ENCODE measurements at regions not wholly inside any gene's neighbourhood (a gene's known extent, or its start where the extent isn't known, plus 50 kb on each side); places are given as distances from the start of the nearest gene placed in this dataset.

GRCh38 chr7:120028636-120029035 lies 244.3 kb upstream of the KCND2 start:
- TF ChIP-seq POLR2A (IDR thresholded peaks at IDR 0.05) (no peak), CTCF (IDR thresholded peaks at IDR 0.05) (no peak)
- ATAC-seq, result no peak
- no peak for DNase-seq
- intact Hi-C loops (cut with DNase I), result no loop called here
- H3K4me1 ChIP-seq, result no peaks in the 10 kb centered on the region
- H3K27me3 ChIP-seq, result no peaks in the 10 kb centered on the region
- H3K9me3 ChIP-seq, result no peaks in the 10 kb centered on the region
- no peak overlapping the region for H3K4me3 ChIP-seq
- H3K36me3 ChIP-seq, result no peaks in the 10 kb centered on the region
- WGBS, 4 donors, result 78 to 82% (median 81%) methylated on average over 4 of the region's 4 CpGs
- no peak overlapping the region for H3K27ac ChIP-seq

GRCh38 chr7:120030876-120031275 lies 242.1 kb upstream of the KCND2 start:
- intact Hi-C loops (cut with DNase I), result no loop called here
- H3K4me1 ChIP-seq, result no peaks in the 10 kb centered on the region
- DNase-seq (no peak), ATAC-seq (no peak)
- H3K4me3 ChIP-seq, result no peak overlapping the region
- 60 to 83% (median 78%) methylated on average over 1 of the region's 1 CpG for WGBS, 4 donors
- no peak for TF ChIP-seq CTCF (IDR thresholded peaks at IDR 0.05)
- TF ChIP-seq POLR2A (IDR thresholded peaks at IDR 0.05), result no peak
- H3K9me3 ChIP-seq, result peaks cover 0 to 5% (median 0%) of the 10 kb centered on the region in 12 donors
- no peaks in the 10 kb centered on the region for H3K36me3 ChIP-seq
- no peaks in the 10 kb centered on the region for H3K27me3 ChIP-seq
- H3K27ac ChIP-seq, result no peak overlapping the region

GRCh38 chr7:120033114-120033513 lies 239.9 kb upstream of the KCND2 start:
- intact Hi-C loops (cut with DNase I), result no loop called here
- Histone ChIP-seq H3K4me3 (no peak overlapping the region), H3K9me3 (peaks cover 0 to 5% (median 0%) of the 10 kb centered on the region in 12 donors), H3K27ac (no peak overlapping the region), H3K36me3 (no peaks in the 10 kb centered on the region), H3K27me3 (no peaks in the 10 kb centered on the region), H3K4me1 (no peaks in the 10 kb centered on the region)
- no peak for ATAC-seq
- DNase-seq, result no peak
- 49 to 61% (median 54%) methylated on average over 2 of the region's 2 CpGs for WGBS, 4 donors
- TF ChIP-seq POLR2A (IDR thresholded peaks at IDR 0.05), result no peak
- TF ChIP-seq CTCF (IDR thresholded peaks at IDR 0.05), result no peak

GRCh38 chr7:120039138-120039537 lies 233.8 kb upstream of the KCND2 start:
- no peak for TF ChIP-seq POLR2A (IDR thresholded peaks at IDR 0.05)
- TF ChIP-seq CTCF (IDR thresholded peaks at IDR 0.05), result no peak
- no peaks in the 10 kb centered on the region for H3K36me3 ChIP-seq
- no peaks in the 10 kb centered on the region for H3K4me1 ChIP-seq
- intact Hi-C loops (cut with DNase I), result no loop called here
- no peak overlapping the region for H3K27ac ChIP-seq
- no peak overlapping the region for H3K4me3 ChIP-seq
- ATAC-seq, result no peak
- DNase-seq, result no peak
- H3K27me3 ChIP-seq, result no peaks in the 10 kb centered on the region
- whole genome bisulfite sequencing, 4 donors, result 80 to 92% (median 83%) methylated on average over 2 of the region's 2 CpGs
- H3K9me3 ChIP-seq, result peaks cover 0 to 6% (median 0%) of the 10 kb centered on the region in 12 donors

All from heart left ventricle (tissue), 16 donors.